GM12878 (cell line): ENCODE measurements at regions not wholly inside any gene's neighbourhood (a gene's known extent, or its start where the extent isn't known, plus 50 kb on each side); places are given as distances from the start of the nearest gene placed in this dataset.

ENCODE experiments used
- ATAC-seq: fragments of 200-7000 bp; cut with Tn5 transposase; 3 replicates; pipeline ENCODE4 v1.9.1; 2020; ENCODE audit warnings: mild to moderate bottlenecking, moderate library complexity
- BruUV-seq: library from RNA; stranded (reverse); fragments of 400-500 nt; replicated peaks from 2 replicates; lab custom pipeline; 2021; lab: Mats Ljungman, UMichigan
- CTCF ChIA-PET: fragments of 300-600 bp; sonication (Branson Sonifier 250); formaldehyde crosslinking; extraction: SDS; loops from one replicate; lab custom pipeline; 2021; ENCODE audit warnings: inconsistent platforms; lab: Yijun Ruan, JAX
- POLR2A ChIA-PET: fragments of 350-600 bp; formaldehyde crosslinking; extraction: SDS; loops from one replicate; lab custom pipeline; 2021; ENCODE audit warnings: inconsistent platforms; lab: Charles Lee
- RAD21 ChIA-PET: fragments of 300-600 bp; sonication (Branson Sonifier 250); formaldehyde crosslinking; loops from one replicate; lab custom pipeline; 2023; ENCODE audit warnings: antibody characterized with exemption; ENCODE audit not compliant: unreplicated experiment; lab: Charles Lee
- SMC1A ChIA-PET: fragments of 300-600 bp; sonication (Branson Sonifier 250); formaldehyde crosslinking; loops from one replicate; lab custom pipeline; 2023; ENCODE audit not compliant: unreplicated experiment, uncharacterized antibody; lab: Charles Lee
- DNase-seq: peaks from one replicate; pipeline ENCODE4 v3.0.0-alpha.2; 2011; ENCODE audit warnings: low read depth, low spot score
- FAIRE-seq: peaks from 3 replicates; lab custom pipeline; 2011; peaks lifted over from hg19 to GRCh38; lab: Jason Lieb, UNC
- H2AFZ ChIP-seq: 2 replicates; pipeline ENCODE4 v1.6.0; 2011; ENCODE audit warnings: low read depth, low read length, control low read depth; ENCODE audit not compliant: control insufficient read depth
- H3K27ac ChIP-seq: 2 replicates; pipeline ENCODE4 v1.5.1; 2011; ENCODE audit warnings: control low read depth; ENCODE audit not compliant: control insufficient read depth, insufficient read depth
- H3K27me3 ChIP-seq, 2 experiments: replicated peaks in 1 of 2; 2 replicates each; pipeline versions ENCODE4 v1.6.0 to v1.6.1; 2011; ENCODE audit warnings: low read length in 1 of 2; ENCODE audit not compliant: control insufficient read depth in 2 of 2, insufficient read depth in 2 of 2
- H3K36me3 ChIP-seq, 2 experiments: 2 replicates each; pipeline ENCODE4 v1.5.1; 2011; ENCODE audit warnings: low read length in 1 of 2; ENCODE audit not compliant: control insufficient read depth in 2 of 2, insufficient read depth in 2 of 2
- H3K4me1 ChIP-seq: 2 replicates; pipeline ENCODE4 v1.6.1; 2011; ENCODE audit warnings: mild to moderate bottlenecking, low read length, moderate library complexity, mixed read lengths; ENCODE audit not compliant: control insufficient read depth, insufficient read depth
- H3K4me2 ChIP-seq: 2 replicates; pipeline ENCODE4 v1.6.0; 2011; ENCODE audit warnings: control low read depth; ENCODE audit not compliant: control insufficient read depth, insufficient read depth
- H3K4me3 ChIP-seq: fragments of 200-600 bp; sonication (generic); 2 replicates; pipeline ENCODE4 v1.5.1; 2016
- H3K79me2 ChIP-seq: 2 replicates; pipeline ENCODE4 v1.6.0; 2011; ENCODE audit warnings: low read length; ENCODE audit not compliant: control insufficient read depth, insufficient read depth
- H3K9ac ChIP-seq: 2 replicates; pipeline ENCODE4 v1.8.0; 2011; ENCODE audit warnings: low read length, control low read depth, mixed read lengths; ENCODE audit not compliant: control insufficient read depth, insufficient read depth
- H3K9me3 ChIP-seq: replicated peaks from 3 replicates; pipeline ENCODE4 v1.5.1; 2011; ENCODE audit warnings: mild to moderate bottlenecking, low read length; ENCODE audit not compliant: control insufficient read depth, insufficient read depth
- H4K20me1 ChIP-seq: 2 replicates; pipeline ENCODE4 v1.6.0; 2011; ENCODE audit not compliant: control insufficient read depth, insufficient read depth
- ATF3 ChIP-seq: IDR thresholded peaks from 2 replicates; pipeline ENCODE4 v1.6.1; 2011; ENCODE audit warnings: low read depth, mild to moderate bottlenecking, low read length, moderate library complexity, borderline replicate concordance; ENCODE audit errors: extremely low read depth
- BRCA1 ChIP-seq: IDR thresholded peaks from 2 replicates; pipeline ENCODE4 v1.6.1; 2011; ENCODE audit warnings: low read depth, low read length, improper control_type of control experiment
- E2F4 ChIP-seq: IDR thresholded peaks from 2 replicates; pipeline ENCODE4 v1.6.1; 2012; ENCODE audit warnings: low read depth, low read length, improper control_type of control experiment
- ETV6 ChIP-seq, 2 experiments: fragments of 450-650 bp in 1 of 2; IDR thresholded peaks in 1 of 2; conservative IDR thresholded peaks in 1 of 2; 2 replicates each; pipeline ENCODE4 v1.6.1; 2014; ENCODE audit warnings: antibody characterized with exemption in 1 of 2, borderline replicate concordance in 1 of 2, low read depth in 1 of 2, mild to moderate bottlenecking in 1 of 2, moderate library complexity in 1 of 2
- HDAC2 ChIP-seq: fragments of 200-600 bp; sonication (generic); IDR thresholded peaks from 2 replicates; pipeline ENCODE4 v1.6.1; 2017
- KDM1A ChIP-seq: fragments of 200-600 bp; sonication (generic); IDR thresholded peaks from 2 replicates; pipeline ENCODE4 v1.6.1; 2016; ENCODE audit warnings: borderline replicate concordance
- NBN ChIP-seq: fragments of 450-650 bp; IDR thresholded peaks from 2 replicates; pipeline ENCODE4 v1.6.1; 2016
- NR2C2 ChIP-seq: IDR thresholded peaks from 2 replicates; pipeline ENCODE4 v1.6.1; 2011; ENCODE audit warnings: borderline replicate concordance, low read depth; ENCODE audit not compliant: control insufficient read depth, insufficient read length
- PAX8 ChIP-seq: fragments of 450-650 bp; IDR thresholded peaks from 2 replicates; pipeline ENCODE4 v1.6.1; 2017; ENCODE audit warnings: mild to moderate bottlenecking, moderate library complexity
- POU2F2 ChIP-seq: IDR thresholded peaks from 3 replicates; pipeline ENCODE4 v1.6.1; 2011; ENCODE audit warnings: low read depth, mild to moderate bottlenecking, low read length, borderline replicate concordance
- RFX5 ChIP-seq: IDR thresholded peaks from 2 replicates; pipeline ENCODE4 v1.6.1; 2011; ENCODE audit warnings: low read depth, low read length, improper control_type of control experiment
- SIN3A ChIP-seq: IDR thresholded peaks from 2 replicates; pipeline ENCODE4 v1.6.1; 2012; ENCODE audit warnings: low read depth, low read length, improper control_type of control experiment
- SIX5 ChIP-seq: IDR thresholded peaks from 2 replicates; pipeline ENCODE4 v1.6.1; 2011; ENCODE audit warnings: mild to moderate bottlenecking, low read depth, low read length, moderate library complexity; ENCODE audit not compliant: severe bottlenecking
- SPI1 ChIP-seq: IDR thresholded peaks from 2 replicates; pipeline ENCODE4 v1.6.1; 2011; ENCODE audit warnings: low read depth, mild to moderate bottlenecking, low read length, moderate library complexity, borderline replicate concordance; ENCODE audit not compliant: insufficient read depth
- SUZ12 ChIP-seq: fragments of 200-600 bp; sonication (generic); IDR thresholded peaks from one replicate; pipeline ENCODE4 v1.6.1; 2018; ENCODE audit warnings: antibody characterized with exemption, mild to moderate bottlenecking; ENCODE audit not compliant: unreplicated experiment
- TARDBP ChIP-seq: IDR thresholded peaks from 2 replicates; pipeline ENCODE4 v1.6.1; 2016; ENCODE audit warnings: borderline replicate concordance
- TCF12 ChIP-seq: IDR thresholded peaks from 2 replicates; pipeline ENCODE4 v1.6.1; 2011; ENCODE audit warnings: low read depth, mild to moderate bottlenecking, low read length
- ZNF217 ChIP-seq: fragments of 450-650 bp; IDR thresholded peaks from 2 replicates; pipeline ENCODE4 v1.6.1; 2017; ENCODE audit warnings: antibody characterized with exemption, mild to moderate bottlenecking
- ZNF274 ChIP-seq: IDR thresholded peaks from one replicate; pipeline ENCODE4 v1.8.0; 2011; ENCODE audit not compliant: insufficient read length, insufficient read depth
- WGBS: methylation state at CpG from one replicate; pipeline ENCODE4 v1.1.6; 2016; ENCODE audit warnings: low lambda C conversion rate; ENCODE audit not compliant: insufficient replicate concordance, insufficient coverage; ENCODE audit errors: missing lambda C conversion rate; 5-methylcytosine and 5-hydroxymethylcytosine counted together
- in situ Hi-C: fragments of 300-500 bp; cut with MboI; formaldehyde crosslinking; loops from 9 replicates; pipeline ENCODE4 v1.14.3; 2018; ENCODE audit warnings: mixed read lengths
- intact Hi-C: fragments of 100-400 bp; cut with micrococcal nuclease; formaldehyde crosslinking; loops from one replicate; pipeline ENCODE4 v1.14.2; 2022; ENCODE audit not compliant: unreplicated experiment

GRCh38 chr1:22254756-22255155, 111.9 kb upstream of the WNT4 start (continued):
- TF ChIP-seq KDM1A (no peak), SIX5 (no peak), NBN (no peak), BRCA1 (no peak), SIN3A (no peak), ZNF274 (no peak), ATF3 (no peak), ZNF217 (no peak), RFX5 (no peak), NR2C2 (no peak), POU2F2 (no peak)

GRCh38 chr1:22255341-22256212, 112.7 kb upstream of the WNT4 start:
- peaks cover 0 to 4% of the 10 kb centered on the region in 2 experiments; a peak in 3 of 4 replicates for H3K27me3 ChIP-seq
- H3K4me3 ChIP-seq, result no peak overlapping the region
- H3K4me2 ChIP-seq, result no peak overlapping the region
- CTCF ChIA-PET, result interaction anchor here (1.0 kb wide), 1 partner anchor 20 kb away, joined by 3 read pairs; no protein-coding TSS in a partner anchor
- no peak for ATAC-seq
- no peaks in the 10 kb centered on the region for H3K4me1 ChIP-seq
- intact Hi-C loops, result no loop called here
- no peak overlapping the region for H3K27ac ChIP-seq
- POLR2A ChIA-PET, result no interaction called here
- RAD21 ChIA-PET, result no interaction called here
- TF ChIP-seq SUZ12, result no peak
- TF ChIP-seq PAX8, result no peak
- TF ChIP-seq TARDBP, result no peak
- TF ChIP-seq NR2C2, result no peak
- no peak for TF ChIP-seq E2F4
- no peak for TF ChIP-seq HDAC2
- no peak for TF ChIP-seq SPI1
- no peak for TF ChIP-seq TCF12
- no peak for TF ChIP-seq ETV6 (conservative IDR thresholded peaks at IDR 0.05 in 1 of 2, IDR thresholded peaks at IDR 0.05 in 1 of 2; ENCODE audit: borderline replicate concordance in 1 of 2, low read depth in 1 of 2)
- TF ChIP-seq, all 136 proteins: peak for 0
- BruUV-seq, result no TSS peak
- SMC1A ChIA-PET, result no interaction called here
- Histone ChIP-seq H3K36me3 (no peaks in the 10 kb centered on the region), H3K9ac (no peak overlapping the region), H2AFZ (no peak overlapping the region), H4K20me1 (no peaks in the 10 kb centered on the region), H3K9me3 (no peaks in the 10 kb centered on the region), H3K79me2 (no peaks in the 10 kb centered on the region)
- no peak for FAIRE-seq
- WGBS, result 31% methylated on average over 11 of the region's 11 CpGs
- in situ Hi-C loops, result no loop called here
- DNase-seq, result no peak
